DND-41 (cell line): ENCODE measurements at regions not wholly inside any gene's neighbourhood (a gene's known extent, or its start where the extent isn't known, plus 50 kb on each side); places are given as distances from the start of the nearest gene placed in this dataset.

Experiments
- CTCF ChIP-seq: IDR thresholded peaks from 2 replicates; pipeline ENCODE4 v1.5.1; 2012; ENCODE audit warnings: borderline replicate concordance, low read length, moderate library complexity, mild to moderate bottlenecking; ENCODE audit not compliant: poor library complexity, severe bottlenecking; ENCODE audit errors: extremely low read depth
- EZH2 ChIP-seq: IDR thresholded peaks from 3 replicates; pipeline ENCODE4 v1.6.1; 2012; ENCODE audit warnings: borderline replicate concordance, low read depth, mild to moderate bottlenecking, moderate library complexity, low read length, inconsistent platforms; ENCODE audit not compliant: severe bottlenecking

- TF ChIP-seq CTCF (no peak), EZH2 (no peak)
Observed at GRCh38 chr9:135302329-135303279, 177.0 kb upstream of the PPP1R26 start.
